ENCODE measurements at regions not wholly inside any gene's neighbourhood (a gene's known extent, or its start where the extent isn't known, plus 50 kb on each side); places are given as distances from the start of the nearest gene placed in this dataset.
"Not testable (repeated sequence)": the region's sequence is repeated elsewhere in the genome, so short reads cannot be mapped to it uniquely, and the experiment has no call there.

DNA sequence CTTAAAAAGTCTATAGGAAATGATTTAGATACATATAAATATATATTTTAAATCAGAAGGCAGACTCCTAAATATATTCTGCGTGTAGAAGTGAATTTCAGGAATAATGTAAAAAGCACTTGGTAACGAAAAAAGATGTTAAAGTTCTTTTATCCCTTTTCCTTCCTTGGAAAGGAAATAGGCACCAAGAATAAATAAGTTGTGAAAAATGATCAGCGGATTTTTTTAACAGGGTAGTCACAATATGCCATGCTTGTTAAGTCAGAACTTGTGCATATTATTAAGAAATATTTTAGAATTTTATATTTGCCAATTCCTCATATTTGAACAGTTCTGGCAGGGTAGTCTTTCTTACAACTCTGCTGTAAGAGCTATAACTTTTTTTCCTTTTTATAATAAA is 173.8 kb downstream of the CD83 start:
- H4K20me1 ChIP-seq (ENCODE audit: insufficient read depth, low read length) = no peaks in the 10 kb centered on the region
- H3K36me3 ChIP-seq (replicated peaks; ENCODE audit: insufficient read depth, low read length) = no peaks in the 10 kb centered on the region
- H3K27ac ChIP-seq (ENCODE audit: low read length) = no peak overlapping the region
- no peaks in the 10 kb centered on the region for H3F3A ChIP-seq (ENCODE audit: insufficient read depth, low read length)
- no peaks in the 10 kb centered on the region for H3K9me2 ChIP-seq (replicated peaks; ENCODE audit: insufficient read depth, low read length)
- no peak overlapping the region for H3K4me2 ChIP-seq (ENCODE audit: low read depth, low read length)
- no peaks in the 10 kb centered on the region for H3K27me3 ChIP-seq (replicated peaks; ENCODE audit: insufficient read depth, low read length)
- H3K4me3 ChIP-seq (ENCODE audit: low read length) = no peak overlapping the region
- no peaks in the 10 kb centered on the region for H3K79me2 ChIP-seq (ENCODE audit: low read length)
- no peak for DNase-seq
- H3K4me1 ChIP-seq (ENCODE audit: low read length) = peaks cover 4% of the 10 kb centered on the region; the same call in 1 of the 2 replicates
- H3K9ac ChIP-seq (ENCODE audit: low read length) = no peak overlapping the region
- TF ChIP-seq EZH2 (optimal IDR thresholded peaks at IDR 0.05; ENCODE audit: low read depth, low read length) = no peak
- TF ChIP-seq EZH2phosphoT487 (IDR thresholded peaks at IDR 0.05; ENCODE audit: low read length) = no peak
- TF ChIP-seq, protein P1, sequence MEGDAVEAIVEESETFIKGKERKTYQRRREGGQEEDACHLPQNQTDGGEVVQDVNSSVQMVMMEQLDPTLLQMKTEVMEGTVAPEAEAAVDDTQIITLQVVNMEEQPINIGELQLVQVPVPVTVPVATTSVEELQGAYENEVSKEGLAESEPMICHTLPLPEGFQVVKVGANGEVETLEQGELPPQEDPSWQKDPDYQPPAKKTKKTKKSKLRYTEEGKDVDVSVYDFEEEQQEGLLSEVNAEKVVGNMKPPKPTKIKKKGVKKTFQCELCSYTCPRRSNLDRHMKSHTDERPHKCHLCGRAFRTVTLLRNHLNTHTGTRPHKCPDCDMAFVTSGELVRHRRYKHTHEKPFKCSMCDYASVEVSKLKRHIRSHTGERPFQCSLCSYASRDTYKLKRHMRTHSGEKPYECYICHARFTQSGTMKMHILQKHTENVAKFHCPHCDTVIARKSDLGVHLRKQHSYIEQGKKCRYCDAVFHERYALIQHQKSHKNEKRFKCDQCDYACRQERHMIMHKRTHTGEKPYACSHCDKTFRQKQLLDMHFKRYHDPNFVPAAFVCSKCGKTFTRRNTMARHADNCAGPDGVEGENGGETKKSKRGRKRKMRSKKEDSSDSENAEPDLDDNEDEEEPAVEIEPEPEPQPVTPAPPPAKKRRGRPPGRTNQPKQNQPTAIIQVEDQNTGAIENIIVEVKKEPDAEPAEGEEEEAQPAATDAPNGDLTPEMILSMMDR (IDR thresholded peaks at IDR 0.05; ENCODE audit: low read length) = no peak
- no peaks in the 10 kb centered on the region for H3K9me3 ChIP-seq (replicated peaks; ENCODE audit: insufficient read depth, low read length)
- no peak overlapping the region for H2AFZ ChIP-seq (ENCODE audit: low read length)

DNA sequence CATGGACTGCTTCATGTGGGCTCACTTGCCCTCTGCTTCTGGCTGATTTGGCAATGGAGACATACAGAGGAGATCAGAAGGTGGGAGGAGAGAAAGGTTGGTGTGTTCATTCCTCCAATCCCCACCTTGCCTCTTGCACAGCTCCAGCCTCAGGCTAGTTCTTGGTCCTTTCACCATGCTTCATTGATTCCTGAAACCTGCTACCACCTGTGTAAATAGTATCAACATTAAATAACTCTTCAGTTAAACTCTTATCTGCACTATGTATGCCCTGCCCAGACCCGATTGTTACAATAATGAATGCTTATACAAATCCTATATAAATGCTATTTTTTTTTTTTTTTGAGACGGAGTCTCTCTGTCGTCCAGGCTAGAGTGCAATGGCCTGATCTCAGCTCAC is 174.5 kb downstream of the CD83 start:
- H3K4me1 ChIP-seq (ENCODE audit: low read length) = peaks cover 4% of the 10 kb centered on the region; the same call in 1 of the 2 replicates
- no peaks in the 10 kb centered on the region for H4K20me1 ChIP-seq (ENCODE audit: insufficient read depth, low read length)
- no peaks in the 10 kb centered on the region for H3K9me2 ChIP-seq (replicated peaks; ENCODE audit: insufficient read depth, low read length)
- no peak for DNase-seq
- H3K4me3 ChIP-seq (ENCODE audit: low read length) = no peak overlapping the region
- H3K79me2 ChIP-seq (ENCODE audit: low read length) = no peaks in the 10 kb centered on the region
- TF ChIP-seq, protein P1 (IDR thresholded peaks at IDR 0.05; ENCODE audit: low read length) = no peak
- no peak for TF ChIP-seq EZH2phosphoT487 (IDR thresholded peaks at IDR 0.05; ENCODE audit: low read length)
- no peak for TF ChIP-seq EZH2 (optimal IDR thresholded peaks at IDR 0.05; ENCODE audit: low read depth, low read length)
- no peak overlapping the region for H3K9ac ChIP-seq (ENCODE audit: low read length)
- no peak overlapping the region for H3K4me2 ChIP-seq (ENCODE audit: low read depth, low read length)
- no peaks in the 10 kb centered on the region for H3F3A ChIP-seq (ENCODE audit: insufficient read depth, low read length)
- H3K9me3 ChIP-seq (replicated peaks; ENCODE audit: insufficient read depth, low read length) = no peaks in the 10 kb centered on the region
- no peaks in the 10 kb centered on the region for H3K27me3 ChIP-seq (replicated peaks; ENCODE audit: insufficient read depth, low read length)
- no peaks in the 10 kb centered on the region for H3K36me3 ChIP-seq (replicated peaks; ENCODE audit: insufficient read depth, low read length)
- H2AFZ ChIP-seq (ENCODE audit: low read length) = no peak overlapping the region
- H3K27ac ChIP-seq (ENCODE audit: low read length) = no peak overlapping the region

DNA sequence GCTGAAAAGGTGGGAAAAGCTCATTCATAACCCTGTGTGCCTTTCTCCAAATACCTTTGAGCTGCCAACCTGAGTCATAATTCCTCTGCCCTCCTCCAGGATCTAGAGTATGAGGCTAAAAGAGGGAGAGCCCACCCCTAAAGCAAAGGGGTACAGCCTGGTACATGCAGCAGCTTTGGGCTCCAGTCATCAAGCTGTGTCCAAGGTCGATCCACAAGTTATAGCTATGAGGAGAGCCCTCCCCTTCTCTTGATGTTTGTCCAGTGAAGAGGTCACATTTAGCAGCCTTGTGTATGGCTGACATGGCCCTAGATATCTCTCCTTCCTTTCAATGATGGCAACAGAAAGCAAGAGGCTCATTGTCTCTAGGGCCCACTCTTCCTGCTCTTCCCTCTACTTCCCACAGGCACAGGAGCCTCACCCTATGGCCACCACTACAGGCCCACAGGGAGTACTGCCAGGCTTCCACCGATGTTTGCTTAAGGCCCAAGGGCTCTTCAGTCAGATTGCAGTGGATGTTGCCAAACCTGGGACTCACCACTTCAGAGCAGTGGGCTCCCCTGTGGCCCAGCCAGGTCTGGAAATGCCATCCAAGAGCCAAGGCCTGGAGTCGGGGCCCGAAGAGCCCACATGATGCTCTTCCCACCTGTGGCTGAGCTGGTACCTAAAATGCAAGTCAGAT is 176.8 kb downstream of the CD83 start:
- no peak for DNase-seq
- no peak overlapping the region for H3K4me3 ChIP-seq (ENCODE audit: low read length)
- H3F3A ChIP-seq (ENCODE audit: insufficient read depth, low read length) = no peaks in the 10 kb centered on the region
- no peaks in the 10 kb centered on the region for H4K20me1 ChIP-seq (ENCODE audit: insufficient read depth, low read length)
- H3K27me3 ChIP-seq (replicated peaks; ENCODE audit: insufficient read depth, low read length) = no peaks in the 10 kb centered on the region
- H3K27ac ChIP-seq (ENCODE audit: low read length) = no peak overlapping the region
- H3K36me3 ChIP-seq (replicated peaks; ENCODE audit: insufficient read depth, low read length) = no peaks in the 10 kb centered on the region
- H3K9ac ChIP-seq (ENCODE audit: low read length) = no peak overlapping the region
- no peaks in the 10 kb centered on the region for H3K4me1 ChIP-seq (ENCODE audit: low read length)
- no peaks in the 10 kb centered on the region for H3K9me3 ChIP-seq (replicated peaks; ENCODE audit: insufficient read depth, low read length)
- no peaks in the 10 kb centered on the region for H3K9me2 ChIP-seq (replicated peaks; ENCODE audit: insufficient read depth, low read length)
- no peak overlapping the region for H3K4me2 ChIP-seq (ENCODE audit: low read depth, low read length)
- H3K79me2 ChIP-seq (ENCODE audit: low read length) = no peaks in the 10 kb centered on the region
- H2AFZ ChIP-seq (ENCODE audit: low read length) = no peak overlapping the region
- no peak for TF ChIP-seq EZH2phosphoT487 (IDR thresholded peaks at IDR 0.05; ENCODE audit: low read length)
- no peak for TF ChIP-seq EZH2 (optimal IDR thresholded peaks at IDR 0.05; ENCODE audit: low read depth, low read length)
- TF ChIP-seq, protein P1 (IDR thresholded peaks at IDR 0.05; ENCODE audit: low read length) = no peak

DNA sequence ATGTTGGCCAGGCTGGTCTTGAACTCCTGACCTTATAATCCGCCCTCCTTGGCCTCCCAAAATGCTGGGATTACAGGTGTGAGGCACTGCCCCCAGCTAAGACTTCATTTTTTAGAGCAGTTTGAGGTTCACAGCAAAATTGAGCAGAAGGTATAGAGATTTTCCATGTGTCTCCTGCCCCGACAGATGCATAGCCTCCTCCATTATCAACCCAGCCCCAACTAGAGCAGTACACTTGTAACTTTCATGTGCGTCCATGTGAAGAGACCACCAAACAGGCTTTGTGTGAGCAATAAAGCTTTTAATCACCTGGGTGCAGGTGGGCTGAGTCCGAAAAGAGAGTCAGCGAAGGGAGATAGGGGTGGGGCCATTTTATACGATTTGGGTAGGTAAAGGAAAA is 179.1 kb downstream of the CD83 start:
- not testable (repeated sequence) for H3K9ac ChIP-seq (ENCODE audit: low read length); DNase-seq

DNA sequence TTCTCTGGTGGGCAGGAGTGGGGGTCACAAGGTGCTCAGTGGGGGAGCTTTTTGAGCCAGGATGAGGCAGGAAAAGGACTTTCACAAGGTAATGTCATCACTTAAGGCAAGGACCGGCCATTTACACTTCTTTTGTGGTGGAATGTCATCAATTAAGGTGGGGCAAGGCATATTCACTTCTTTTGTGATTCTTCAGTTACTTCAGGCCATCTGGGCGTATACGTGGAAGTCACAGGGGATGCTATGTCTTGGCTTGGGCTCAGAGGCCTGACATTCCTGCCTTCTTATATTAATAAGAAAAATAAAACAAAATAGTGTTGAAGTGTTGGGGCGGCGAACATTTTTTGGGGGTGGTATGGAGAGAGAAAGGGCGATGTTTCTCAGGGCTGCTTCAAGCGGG is 179.5 kb downstream of the CD83 start:
- H4K20me1 ChIP-seq (ENCODE audit: insufficient read depth, low read length); DNase-seq; H3K4me1 ChIP-seq (ENCODE audit: low read length); H3K9ac ChIP-seq (ENCODE audit: low read length); H3K27me3 ChIP-seq (replicated peaks; ENCODE audit: insufficient read depth, low read length); H3K4me2 ChIP-seq (ENCODE audit: low read depth, low read length); H3K4me3 ChIP-seq (ENCODE audit: low read length); H3K9me2 ChIP-seq (replicated peaks; ENCODE audit: insufficient read depth, low read length); H3K36me3 ChIP-seq (replicated peaks; ENCODE audit: insufficient read depth, low read length); H3F3A ChIP-seq (ENCODE audit: insufficient read depth, low read length); H2AFZ ChIP-seq (ENCODE audit: low read length); H3K79me2 ChIP-seq (ENCODE audit: low read length); H3K27ac ChIP-seq (ENCODE audit: low read length); H3K9me3 ChIP-seq (replicated peaks; ENCODE audit: insufficient read depth, low read length): not testable (repeated sequence)

More for the DNA sequence above, 179.1 kb downstream of the CD83 start:
- not testable (repeated sequence) for H3K9me2 ChIP-seq (replicated peaks; ENCODE audit: insufficient read depth, low read length); H3K9me3 ChIP-seq (replicated peaks; ENCODE audit: insufficient read depth, low read length); H3K4me1 ChIP-seq (ENCODE audit: low read length); H3K4me2 ChIP-seq (ENCODE audit: low read depth, low read length); H3K27me3 ChIP-seq (replicated peaks; ENCODE audit: insufficient read depth, low read length); H3K36me3 ChIP-seq (replicated peaks; ENCODE audit: insufficient read depth, low read length); H2AFZ ChIP-seq (ENCODE audit: low read length); H3F3A ChIP-seq (ENCODE audit: insufficient read depth, low read length); H3K27ac ChIP-seq (ENCODE audit: low read length); H4K20me1 ChIP-seq (ENCODE audit: insufficient read depth, low read length); H3K4me3 ChIP-seq (ENCODE audit: low read length); H3K79me2 ChIP-seq (ENCODE audit: low read length)

All from MM.1S (cell line).